ENCODE measurements at regions not wholly inside any gene's neighbourhood (a gene's known extent, or its start where the extent isn't known, plus 50 kb on each side); places are given as distances from the start of the nearest gene placed in this dataset.

DNA sequence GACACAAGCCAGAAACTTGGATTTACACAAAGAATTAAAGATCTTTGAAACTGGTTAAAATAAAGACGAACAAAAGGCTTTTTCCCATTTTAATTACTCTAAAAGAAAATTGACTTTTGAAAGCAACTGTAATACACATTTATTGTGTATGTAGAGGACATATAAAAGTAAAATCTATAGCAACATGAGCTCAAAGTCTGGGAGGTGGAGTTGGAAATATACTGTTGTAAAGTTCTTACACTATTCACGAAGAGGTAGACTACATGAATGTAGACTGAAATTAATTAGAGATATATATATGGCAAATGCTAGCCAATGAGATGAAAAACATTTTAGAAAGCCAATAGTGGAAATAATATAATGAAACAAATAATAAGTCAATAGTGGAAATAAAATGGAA lies 251.0 kb downstream of the AHR start:
- Histone ChIP-seq H3K27me3 (no peaks in the 10 kb centered on the region), H3K4me1 (no peaks in the 10 kb centered on the region), H3K27ac (no peak overlapping the region), H3K36me3 (no peaks in the 10 kb centered on the region), H3K9me3 (no peaks in the 10 kb centered on the region), H3K4me3 (no peak overlapping the region)
- DNase-seq, result no peak
- in situ Hi-C loops (cut with MboI; ENCODE audit: low sequenced_read_pairs in 4 of 4), result no loop called here
- TF ChIP-seq CTCF (IDR thresholded peaks at IDR 0.05 in 4 of 5, conservative IDR thresholded peaks at IDR 0.05 in 1 of 5) (no peak), POLR2A (IDR thresholded peaks at IDR 0.05) (no peak)
- intact Hi-C loops (cut with DNase I; ENCODE audit: low total_unique reads), result no loop called here
- ATAC-seq, result no peak

GRCh38 chr7:17552373-17552772 lies 253.9 kb downstream of the AHR start:
- ATAC-seq, result no peak
- Histone ChIP-seq H3K36me3 (no peaks in the 10 kb centered on the region), H3K27ac (no peak overlapping the region), H3K27me3 (no peaks in the 10 kb centered on the region), H3K4me3 (no peak overlapping the region), H3K9me3 (no peaks in the 10 kb centered on the region), H3K4me1 (peaks cover 7% of the 10 kb centered on the region in 2 donors)
- TF ChIP-seq CTCF (IDR thresholded peaks at IDR 0.05 in 4 of 5, conservative IDR thresholded peaks at IDR 0.05 in 1 of 5) (no peak), POLR2A (IDR thresholded peaks at IDR 0.05) (no peak)
- DNase-seq, result no peak
- in situ Hi-C loops (cut with MboI; ENCODE audit: low sequenced_read_pairs in 4 of 4) (no loop called here), intact Hi-C loops (cut with DNase I; ENCODE audit: low total_unique reads) (no loop called here)

DNA sequence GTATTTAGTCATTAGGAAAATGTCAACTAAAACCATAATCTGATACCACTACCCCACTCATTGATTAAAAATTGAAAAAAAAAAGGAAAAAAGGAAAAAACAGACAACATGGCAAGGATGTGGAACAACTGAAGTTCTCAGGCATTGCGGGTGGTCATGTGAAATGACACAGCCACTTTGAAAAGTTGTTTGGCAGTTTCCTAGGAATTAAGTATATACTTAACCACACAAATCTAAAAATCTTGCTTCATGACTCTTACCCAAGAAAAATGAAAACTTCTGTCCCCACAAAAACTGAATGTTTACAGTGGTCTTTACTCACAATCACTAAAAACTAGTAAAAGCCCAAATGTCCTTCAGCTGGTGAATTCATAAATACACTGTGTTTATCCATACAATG lies 254.5 kb downstream of the AHR start:
- H3K36me3 ChIP-seq, result no peaks in the 10 kb centered on the region
- in situ Hi-C loops (cut with MboI; ENCODE audit: low sequenced_read_pairs in 4 of 4), result no loop called here
- ATAC-seq, result no peak
- intact Hi-C loops (cut with DNase I; ENCODE audit: low total_unique reads), result no loop called here
- H3K4me1 ChIP-seq, result peaks cover 10 to 13% of the 10 kb centered on the region in 2 donors
- no peak for DNase-seq
- H3K4me3 ChIP-seq, result no peak overlapping the region
- no peaks in the 10 kb centered on the region for H3K9me3 ChIP-seq
- H3K27me3 ChIP-seq, result no peaks in the 10 kb centered on the region
- TF ChIP-seq CTCF (IDR thresholded peaks at IDR 0.05 in 4 of 5, conservative IDR thresholded peaks at IDR 0.05 in 1 of 5) (no peak), POLR2A (IDR thresholded peaks at IDR 0.05) (no peak)
- H3K27ac ChIP-seq, result no peak overlapping the region

DNA sequence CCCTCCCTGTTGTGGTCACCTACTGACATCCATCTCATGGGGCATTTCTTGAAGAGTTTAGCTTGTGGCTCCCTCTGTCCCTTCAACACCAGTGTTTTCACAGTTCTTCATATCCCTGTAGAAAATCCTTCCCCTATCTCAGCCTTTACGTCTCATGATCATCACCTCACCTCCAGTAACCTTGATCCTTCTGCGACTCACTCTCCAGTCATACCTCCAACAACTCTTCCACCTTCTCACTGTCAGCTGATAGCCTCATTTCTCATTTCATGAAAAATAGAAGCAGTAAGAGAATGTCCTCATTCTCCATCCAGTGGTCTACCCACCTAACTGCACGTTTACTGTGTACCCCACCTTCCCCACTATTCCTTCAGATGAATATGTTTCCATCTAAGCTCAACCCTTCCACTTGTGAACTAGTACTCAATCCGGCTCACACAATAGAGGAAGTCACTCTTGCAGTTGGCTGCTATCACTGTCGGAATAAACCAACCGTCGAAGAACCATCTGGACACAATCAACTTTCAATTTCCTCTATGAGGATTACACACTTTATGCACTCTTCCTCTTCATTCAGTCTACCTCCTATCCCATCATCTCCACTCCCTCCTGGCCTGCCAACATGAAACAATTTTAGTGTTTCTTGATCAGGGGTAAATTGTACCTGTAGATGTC lies 256.0 kb downstream of the AHR start:
- Histone ChIP-seq H3K9me3 (no peaks in the 10 kb centered on the region), H3K27ac (no peak overlapping the region), H3K36me3 (no peaks in the 10 kb centered on the region), H3K4me3 (no peak overlapping the region), H3K4me1 (peaks cover 10 to 13% of the 10 kb centered on the region in 2 donors), H3K27me3 (no peaks in the 10 kb centered on the region)
- TF ChIP-seq POLR2A (IDR thresholded peaks at IDR 0.05), result no peak
- TF ChIP-seq CTCF (IDR thresholded peaks at IDR 0.05 in 4 of 5, conservative IDR thresholded peaks at IDR 0.05 in 1 of 5), result no peak
- intact Hi-C loops (cut with DNase I; ENCODE audit: low total_unique reads), result no loop called here
- DNase-seq, result no peak
- ATAC-seq, result no peak
- in situ Hi-C loops (cut with MboI; ENCODE audit: low sequenced_read_pairs in 4 of 4), result no loop called here
